ENCODE measurements at regions not wholly inside any gene's neighbourhood (a gene's known extent, or its start where the extent isn't known, plus 50 kb on each side); places are given as distances from the start of the nearest gene placed in this dataset.

DNA sequence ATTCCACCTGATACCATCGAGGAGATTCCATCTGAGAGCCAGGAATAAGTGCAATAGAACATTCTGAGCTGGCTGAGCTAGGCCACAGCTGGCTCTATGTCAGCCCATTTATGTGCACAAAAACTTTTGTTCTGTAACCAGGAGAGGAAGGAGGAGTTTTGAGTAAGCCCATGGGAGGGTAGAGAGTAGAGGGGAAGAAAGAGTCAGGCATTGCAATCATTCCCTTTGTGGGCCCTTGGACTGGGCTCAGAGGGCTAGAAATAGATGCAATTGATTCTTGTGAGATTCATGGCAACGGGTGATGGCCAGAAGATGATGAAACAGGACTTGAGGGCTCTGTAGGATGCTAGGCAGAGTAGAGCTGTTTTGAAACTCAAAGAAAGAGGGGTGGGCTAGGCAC, 104.6 kb upstream of the KIF5B start:
- TF ChIP-seq, protein P1, sequence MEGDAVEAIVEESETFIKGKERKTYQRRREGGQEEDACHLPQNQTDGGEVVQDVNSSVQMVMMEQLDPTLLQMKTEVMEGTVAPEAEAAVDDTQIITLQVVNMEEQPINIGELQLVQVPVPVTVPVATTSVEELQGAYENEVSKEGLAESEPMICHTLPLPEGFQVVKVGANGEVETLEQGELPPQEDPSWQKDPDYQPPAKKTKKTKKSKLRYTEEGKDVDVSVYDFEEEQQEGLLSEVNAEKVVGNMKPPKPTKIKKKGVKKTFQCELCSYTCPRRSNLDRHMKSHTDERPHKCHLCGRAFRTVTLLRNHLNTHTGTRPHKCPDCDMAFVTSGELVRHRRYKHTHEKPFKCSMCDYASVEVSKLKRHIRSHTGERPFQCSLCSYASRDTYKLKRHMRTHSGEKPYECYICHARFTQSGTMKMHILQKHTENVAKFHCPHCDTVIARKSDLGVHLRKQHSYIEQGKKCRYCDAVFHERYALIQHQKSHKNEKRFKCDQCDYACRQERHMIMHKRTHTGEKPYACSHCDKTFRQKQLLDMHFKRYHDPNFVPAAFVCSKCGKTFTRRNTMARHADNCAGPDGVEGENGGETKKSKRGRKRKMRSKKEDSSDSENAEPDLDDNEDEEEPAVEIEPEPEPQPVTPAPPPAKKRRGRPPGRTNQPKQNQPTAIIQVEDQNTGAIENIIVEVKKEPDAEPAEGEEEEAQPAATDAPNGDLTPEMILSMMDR (IDR thresholded peaks at IDR 0.05) = no peak
- TF ChIP-seq POLR2A (IDR thresholded peaks at IDR 0.05) = no peak

All from ovary (tissue), 3 donors.